Psoas muscle (tissue), 7 donors: ENCODE measurements at regions not wholly inside any gene's neighbourhood (a gene's known extent, or its start where the extent isn't known, plus 50 kb on each side); places are given as distances from the start of the nearest gene placed in this dataset.

Experiments
- ATAC-seq, 4 donors: fragments of 200-7000 bp; cut with Tn5 transposase; one replicate each; pipeline ENCODE4 v1.9.1; 2020; ENCODE audit warnings: moderate library complexity in 3 of 4, mild to moderate bottlenecking in 2 of 4
- DNase-seq, 2 donors: peaks; one replicate each; pipeline ENCODE4 v3.0.0-alpha.2; 2020
- H3K27ac ChIP-seq: fragments of 200-600 bp; one replicate; pipeline ENCODE4 v1.8.0; 2022
- H3K27me3 ChIP-seq, 3 donors: fragments of 200-600 bp in 1 of 3; one replicate each; pipeline versions ENCODE4 v1.6.1 to v1.8.0; 2013 to 2022; ENCODE audit warnings: low read length in 2 of 3, mild to moderate bottlenecking in 2 of 3, moderate library complexity in 1 of 3; ENCODE audit not compliant: insufficient read depth in 3 of 3
- H3K36me3 ChIP-seq, 2 donors: fragments of 200-600 bp in 1 of 2; one replicate each; pipeline versions ENCODE4 v1.6.1 to v1.8.0; 2013 to 2022; ENCODE audit warnings: low read depth in 1 of 2, mild to moderate bottlenecking in 1 of 2, moderate library complexity in 1 of 2; ENCODE audit not compliant: insufficient read depth in 1 of 2
- H3K4me1 ChIP-seq: fragments of 200-600 bp; one replicate; pipeline ENCODE4 v1.8.0; 2022
- H3K4me3 ChIP-seq: fragments of 200-600 bp; one replicate; pipeline ENCODE4 v1.8.0; 2022; ENCODE audit warnings: mild to moderate bottlenecking
- H3K9me3 ChIP-seq: fragments of 200-600 bp; one replicate; pipeline ENCODE4 v1.8.0; 2022
- WGBS, 3 donors: extraction: QIAGEN DNeasy Blood & Tissue Kit; methylation state at CpG; one replicate each; pipeline versions ENCODE4 v1.1.6 to v1.1.7; 2013; 5-methylcytosine and 5-hydroxymethylcytosine counted together
- intact Hi-C, 2 donors: fragments of 100-400 bp; cut with DNase I; formaldehyde crosslinking; loops; one replicate each; pipeline versions ENCODE4 v1.11.0 to v1.14.2; 2022
- TF ChIP-seq, protein P1 (sequence below): fragments of 200-600 bp; IDR thresholded peaks from one replicate; pipeline ENCODE4 v1.8.0; 2022; ENCODE audit warnings: antibody characterized with exemption
- donor health status: healthy with polysubstance abuse.
- donor health status: DM: no; HTN: no; CAD: no; lungs with moderate emphysema.
- donor health status: Bipolar disorder and iron deficiency.
- donor health status: healthy.
- donor health status: DM: yes; HTN: yes; CAD: no.
- donor health status: DM: no; HTN: no; CAD: no.
- donor health status: DM: yes; HTN: yes; CAD: no.

DNA sequence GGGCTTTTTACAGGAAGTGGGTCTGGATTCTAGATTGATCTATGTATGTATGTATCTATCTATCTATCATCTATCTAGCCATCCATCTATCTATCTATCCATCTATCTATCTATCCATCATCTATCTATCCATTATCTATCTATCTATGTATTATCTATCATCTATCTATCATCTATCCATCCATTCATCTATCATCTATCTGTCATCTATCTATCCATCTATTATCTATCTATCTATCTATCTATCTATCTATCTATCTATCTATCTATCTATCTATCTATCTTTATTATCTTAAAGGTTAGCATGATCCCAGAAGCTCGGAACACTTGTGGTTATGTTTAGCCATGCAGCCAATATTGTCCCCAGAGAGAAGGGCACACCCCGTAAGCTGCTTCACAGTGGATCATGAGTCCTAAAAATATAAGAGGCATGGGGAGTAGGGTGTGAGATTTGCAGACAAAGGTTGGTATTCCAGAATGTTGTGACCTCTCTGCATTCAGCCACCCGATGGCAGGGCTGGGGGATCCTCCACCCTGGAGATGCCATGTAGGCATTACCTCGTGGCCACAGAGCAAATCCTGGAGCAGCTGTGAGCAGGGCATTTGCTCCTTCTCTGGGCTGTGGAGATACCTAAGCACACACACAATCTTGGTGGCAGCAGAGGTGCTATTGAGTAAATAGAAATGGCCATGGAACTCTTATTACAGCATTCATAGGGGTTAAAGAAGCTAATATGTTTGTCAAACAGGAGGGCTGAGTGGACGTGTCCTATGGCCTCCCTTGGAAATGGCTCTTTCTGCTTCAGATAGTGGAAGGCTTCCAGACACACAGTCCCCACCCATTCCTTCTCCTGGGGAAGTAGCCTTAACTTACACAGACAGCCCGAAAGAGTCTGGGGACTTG lies 310.0 kb upstream of the TSHZ3 start:
- no peaks in the 10 kb centered on the region for H3K4me1 ChIP-seq
- H3K27me3 ChIP-seq: no peaks in the 10 kb centered on the region
- intact Hi-C loops: no loop called here
- 64 to 69% (median 66%) methylated on average over 6 of the region's 6 CpGs for WGBS, 3 donors
- DNase-seq: no peak
- no peaks in the 10 kb centered on the region for H3K36me3 ChIP-seq
- H3K27ac ChIP-seq: no peak overlapping the region
- TF ChIP-seq, protein P1, sequence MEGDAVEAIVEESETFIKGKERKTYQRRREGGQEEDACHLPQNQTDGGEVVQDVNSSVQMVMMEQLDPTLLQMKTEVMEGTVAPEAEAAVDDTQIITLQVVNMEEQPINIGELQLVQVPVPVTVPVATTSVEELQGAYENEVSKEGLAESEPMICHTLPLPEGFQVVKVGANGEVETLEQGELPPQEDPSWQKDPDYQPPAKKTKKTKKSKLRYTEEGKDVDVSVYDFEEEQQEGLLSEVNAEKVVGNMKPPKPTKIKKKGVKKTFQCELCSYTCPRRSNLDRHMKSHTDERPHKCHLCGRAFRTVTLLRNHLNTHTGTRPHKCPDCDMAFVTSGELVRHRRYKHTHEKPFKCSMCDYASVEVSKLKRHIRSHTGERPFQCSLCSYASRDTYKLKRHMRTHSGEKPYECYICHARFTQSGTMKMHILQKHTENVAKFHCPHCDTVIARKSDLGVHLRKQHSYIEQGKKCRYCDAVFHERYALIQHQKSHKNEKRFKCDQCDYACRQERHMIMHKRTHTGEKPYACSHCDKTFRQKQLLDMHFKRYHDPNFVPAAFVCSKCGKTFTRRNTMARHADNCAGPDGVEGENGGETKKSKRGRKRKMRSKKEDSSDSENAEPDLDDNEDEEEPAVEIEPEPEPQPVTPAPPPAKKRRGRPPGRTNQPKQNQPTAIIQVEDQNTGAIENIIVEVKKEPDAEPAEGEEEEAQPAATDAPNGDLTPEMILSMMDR: no peak
- H3K4me3 ChIP-seq: no peak overlapping the region
- H3K9me3 ChIP-seq: no peaks in the 10 kb centered on the region
- no peak for ATAC-seq

DNA sequence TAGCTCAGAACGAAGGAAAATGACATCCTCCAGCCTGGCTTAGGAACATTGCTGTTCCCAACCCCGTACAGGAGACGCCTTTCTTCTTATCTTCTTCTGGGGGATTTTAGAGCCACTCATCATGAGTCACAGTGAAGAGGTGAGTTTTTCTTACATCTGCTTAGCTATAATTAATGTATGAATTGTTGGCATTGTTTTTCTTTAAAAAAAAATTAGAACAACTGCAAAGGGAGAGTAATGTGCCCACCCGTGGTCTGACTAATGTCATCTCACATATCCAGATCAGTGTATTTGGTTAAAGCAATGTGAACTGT lies 310.6 kb upstream of the TSHZ3 start:
- WGBS, 3 donors: 68 to 77% (median 70%) methylated on average over 4 of the region's 4 CpGs
- H3K9me3 ChIP-seq: no peaks in the 10 kb centered on the region
- H3K4me1 ChIP-seq: no peaks in the 10 kb centered on the region
- TF ChIP-seq, protein P1: no peak
- ATAC-seq (no peak), DNase-seq (no peak)
- no peaks in the 10 kb centered on the region for H3K36me3 ChIP-seq
- H3K4me3 ChIP-seq: no peak overlapping the region
- intact Hi-C loops: no loop called here
- H3K27ac ChIP-seq: no peak overlapping the region
- no peaks in the 10 kb centered on the region for H3K27me3 ChIP-seq

DNA sequence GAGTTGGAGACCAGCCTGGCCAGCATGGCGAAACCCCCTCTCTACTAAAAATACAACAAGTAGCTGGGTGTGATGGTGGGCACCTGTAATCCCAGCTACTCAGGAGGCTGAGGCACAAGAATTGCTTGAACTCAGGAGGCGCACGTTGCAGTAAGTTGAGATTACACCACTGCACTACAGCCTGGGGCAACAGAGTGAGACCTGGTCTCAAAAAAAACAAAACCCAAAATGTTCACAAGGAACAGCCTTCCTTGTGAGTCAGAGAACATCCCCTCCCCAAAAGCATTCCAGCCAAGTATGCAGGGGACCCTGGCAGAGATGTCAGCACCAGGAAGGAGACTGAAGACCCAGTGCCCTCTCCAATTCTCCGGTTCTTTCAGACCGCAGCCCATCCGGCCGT lies 314.9 kb upstream of the TSHZ3 start:
- WGBS, 3 donors: 87 to 90% (median 89%) methylated on average over 7 of the region's 7 CpGs
- Histone ChIP-seq H3K27me3 (no peaks in the 10 kb centered on the region), H3K4me3 (no peak overlapping the region), H3K27ac (no peak overlapping the region), H3K36me3 (no peaks in the 10 kb centered on the region), H3K9me3 (no peaks in the 10 kb centered on the region), H3K4me1 (no peaks in the 10 kb centered on the region)
- intact Hi-C loops: no loop called here
- TF ChIP-seq, protein P1: no peak
- no peak for DNase-seq
- no peak for ATAC-seq

DNA sequence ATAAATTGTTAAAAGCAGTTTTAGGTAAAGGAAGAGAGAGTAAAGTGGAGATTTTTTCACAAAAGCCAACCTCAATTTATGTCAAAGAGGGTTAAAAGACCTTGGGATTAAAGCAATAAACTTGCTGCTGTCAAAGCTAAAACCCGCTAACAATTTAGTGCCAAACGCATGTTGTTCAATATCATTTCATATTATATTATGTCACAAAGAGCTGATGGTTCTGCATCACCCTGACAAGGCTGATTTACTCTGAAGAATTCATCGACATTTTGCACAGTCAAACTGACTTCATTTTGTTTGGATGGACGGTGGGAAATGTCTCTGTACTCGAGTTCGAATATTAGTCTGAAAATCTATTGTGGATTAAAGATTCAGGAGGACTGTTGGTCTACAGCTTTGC lies 315.8 kb upstream of the TSHZ3 start:
- Histone ChIP-seq H3K9me3 (no peaks in the 10 kb centered on the region), H3K27me3 (no peaks in the 10 kb centered on the region), H3K4me3 (no peak overlapping the region), H3K36me3 (no peaks in the 10 kb centered on the region), H3K4me1 (no peaks in the 10 kb centered on the region), H3K27ac (no peak overlapping the region)
- TF ChIP-seq, protein P1: no peak
- intact Hi-C loops: no loop called here
- DNase-seq (no peak), ATAC-seq (no peak)
- 75 to 82% (median 82%) methylated on average over 6 of the region's 6 CpGs for WGBS, 3 donors

DNA sequence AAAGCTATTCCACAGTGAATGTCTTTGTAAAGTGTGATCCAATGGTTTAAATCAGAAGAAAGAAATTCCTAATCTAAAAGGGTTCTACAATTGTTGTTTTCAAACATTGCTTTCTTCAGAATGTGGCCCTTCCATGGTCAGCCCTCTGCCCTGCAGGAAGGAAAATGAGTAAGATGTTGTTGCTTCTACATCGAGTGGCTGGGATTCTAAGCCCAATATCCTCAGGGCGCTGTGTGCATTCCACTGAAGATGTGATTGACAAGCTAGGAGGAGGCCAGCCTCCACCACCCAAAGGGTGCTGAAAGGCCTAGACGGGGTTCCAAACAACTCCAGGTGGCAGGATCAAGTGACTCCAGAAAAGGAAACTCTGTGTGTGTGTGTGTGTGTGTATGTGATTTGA lies 316.9 kb upstream of the TSHZ3 start:
- intact Hi-C loops: no loop called here
- ATAC-seq: no peak
- Histone ChIP-seq H3K4me1 (no peaks in the 10 kb centered on the region), H3K36me3 (no peaks in the 10 kb centered on the region), H3K27ac (no peak overlapping the region), H3K27me3 (no peaks in the 10 kb centered on the region), H3K4me3 (no peak overlapping the region), H3K9me3 (no peaks in the 10 kb centered on the region)
- WGBS, 3 donors: 56 to 60% (median 58%) methylated on average over 3 of the region's 3 CpGs
- TF ChIP-seq, protein P1: no peak
- no peak for DNase-seq
